NCI-H1417 (cell line): ENCODE measurements at regions not wholly inside any gene's neighbourhood (a gene's known extent, or its start where the extent isn't known, plus 50 kb on each side); places are given as distances from the start of the nearest gene placed in this dataset.
A peak's percentile ranks its signal among the peaks of the same experiment; 100 is the strongest.
"Not testable (repeated sequence)": the region's sequence is repeated elsewhere in the genome, so short reads cannot be mapped to it uniquely, and the experiment has no call there.

Experiments used
- DNase-seq, 3 experiments: peaks; one replicate each; lab custom pipeline; 2025; lab: John Stamatoyannopoulos, UW

GRCh38 chr2:88860421-88861075 lies 169.1 kb downstream of the RPIA start:
- DNase-seq: no peak

GRCh38 chr2:88865801-88866371 lies 174.4 kb downstream of the RPIA start:
- DNase-seq: no peak

- no peak for DNase-seq
These were observed 175.3 kb downstream of the RPIA start for GRCh38 chr2:88866756-88867155.

GRCh38 chr2:88868861-88869260 lies 177.4 kb downstream of the RPIA start:
- DNase-seq: no peak

GRCh38 chr2:88870267-88870839 lies 178.9 kb downstream of the RPIA start:
- no peak for DNase-seq

- no peak for DNase-seq
These were observed 179.9 kb downstream of the RPIA start for GRCh38 chr2:88871336-88871735.

GRCh38 chr2:88873620-88874019 lies 182.1 kb downstream of the RPIA start:
- DNase-seq: no peak

- DNase-seq: peak; percentile 14 to 69 (median 26)
These were observed 182.7 kb downstream of the RPIA start for GRCh38 chr2:88874063-88874657.

- DNase-seq: no peak
These were observed 184.3 kb downstream of the RPIA start for GRCh38 chr2:88875736-88876135.

- DNase-seq: peak; percentile 21 to 76 (median 28)
These were observed 189.0 kb downstream of the RPIA start for GRCh38 chr2:88880441-88880953.

- DNase-seq: no peak
These were observed 193.8 kb downstream of the RPIA start for GRCh38 chr2:88885275-88885674.

- no peak for DNase-seq
These were observed 194.4 kb downstream of the RPIA start for GRCh38 chr2:88885679-88886416.

GRCh38 chr2:88887466-88887865 lies 196.0 kb downstream of the RPIA start:
- DNase-seq: not testable (repeated sequence)

GRCh38 chr2:88892207-88892606 lies 200.7 kb downstream of the RPIA start:
- DNase-seq: no peak

GRCh38 chr2:88892788-88893187 lies 201.3 kb downstream of the RPIA start:
- no peak for DNase-seq

GRCh38 chr2:88896971-88897370 lies 205.5 kb downstream of the RPIA start:
- DNase-seq: peak in 1 of 3 experiments; percentile 10

- DNase-seq: no peak
These were observed 206.2 kb downstream of the RPIA start for GRCh38 chr2:88897715-88898114.

GRCh38 chr2:88903749-88904353 lies 212.4 kb downstream of the RPIA start:
- peak in 1 of 3 experiments; percentile 38 for DNase-seq

- no peak for DNase-seq
These were observed 221.8 kb downstream of the RPIA start for GRCh38 chr2:88913280-88913679.

GRCh38 chr2:88919087-88919738 lies 227.7 kb downstream of the RPIA start:
- DNase-seq: peak in 1 of 3 experiments; percentile 8

- DNase-seq: not testable (repeated sequence)
These were observed 228.9 kb downstream of the RPIA start for GRCh38 chr2:88920399-88920798.
